ENCODE measurements at regions not wholly inside any gene's neighbourhood (a gene's known extent, or its start where the extent isn't known, plus 50 kb on each side); places are given as distances from the start of the nearest gene placed in this dataset.

- no peak for DNase-seq (ENCODE audit: insufficient read length)
- TF ChIP-seq TAF1 (IDR thresholded peaks at IDR 0.05; ENCODE audit: borderline replicate concordance, low read depth, low read length): no peak
- TF ChIP-seq POLR2AphosphoS5 (IDR thresholded peaks at IDR 0.05; ENCODE audit: low read depth, low read length): no peak
- no peak for TF ChIP-seq POLR2A (IDR thresholded peaks at IDR 0.05; ENCODE audit: low read depth, low read length)
- no peak for FAIRE-seq
Measured at GRCh38 chr9:94498801-94499453, 56.0 kb upstream of the PCAT7 start.

DNA sequence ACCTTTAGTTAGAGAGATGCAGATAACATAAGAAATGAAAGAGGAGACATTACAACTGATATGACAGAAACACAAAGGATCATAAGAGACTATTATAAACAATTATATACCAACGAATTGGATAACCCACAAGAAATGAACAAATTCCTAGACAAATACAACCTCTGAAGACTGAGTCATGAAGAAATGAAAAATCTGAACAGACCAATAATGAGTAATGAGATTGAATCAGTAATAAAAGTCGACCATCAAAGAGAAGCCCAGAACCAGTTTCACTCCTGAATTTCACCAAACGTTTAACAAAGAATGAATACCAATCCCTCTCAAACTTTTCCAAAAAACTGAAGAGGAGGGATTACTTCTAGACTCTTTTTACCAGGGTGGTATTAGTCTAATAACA is 50.5 kb upstream of the PCAT7 start:
- DNase-seq (ENCODE audit: insufficient read length) (no peak), FAIRE-seq (no peak)
- no peak for TF ChIP-seq POLR2AphosphoS5 (IDR thresholded peaks at IDR 0.05; ENCODE audit: low read depth, low read length)
- TF ChIP-seq TAF1 (IDR thresholded peaks at IDR 0.05; ENCODE audit: borderline replicate concordance, low read depth, low read length): no peak
- TF ChIP-seq POLR2A (IDR thresholded peaks at IDR 0.05; ENCODE audit: low read depth, low read length): no peak
